ENCODE measurements at regions not wholly inside any gene's neighbourhood (a gene's known extent, or its start where the extent isn't known, plus 50 kb on each side); places are given as distances from the start of the nearest gene placed in this dataset.

DNA sequence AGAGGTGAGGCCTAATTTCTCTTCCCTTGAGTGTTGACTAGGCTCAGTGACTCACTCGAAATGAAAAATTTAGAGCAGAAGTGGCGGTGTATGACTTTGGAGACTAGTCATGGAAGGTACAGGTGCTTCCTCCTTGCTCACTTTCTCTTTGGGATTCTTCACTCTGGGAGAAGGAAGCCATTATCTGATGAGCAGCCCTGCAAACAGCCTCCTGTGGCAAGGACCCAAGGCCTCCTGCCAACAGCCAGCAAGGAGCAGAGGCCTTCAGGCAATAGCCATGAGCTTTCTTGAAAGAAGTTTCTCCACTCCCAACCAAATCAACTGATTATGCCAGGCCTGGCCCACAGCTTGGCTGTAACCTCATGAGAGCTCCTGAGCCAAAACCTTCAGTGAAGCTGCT, 369.6 kb upstream of the VWC2 start:
- no peak overlapping the region for H3K27ac ChIP-seq
- in situ Hi-C loops (cut with HindIII; ENCODE audit: low pct_ligation_motif_present, low sequenced_read_pairs), result no loop called here

DNA sequence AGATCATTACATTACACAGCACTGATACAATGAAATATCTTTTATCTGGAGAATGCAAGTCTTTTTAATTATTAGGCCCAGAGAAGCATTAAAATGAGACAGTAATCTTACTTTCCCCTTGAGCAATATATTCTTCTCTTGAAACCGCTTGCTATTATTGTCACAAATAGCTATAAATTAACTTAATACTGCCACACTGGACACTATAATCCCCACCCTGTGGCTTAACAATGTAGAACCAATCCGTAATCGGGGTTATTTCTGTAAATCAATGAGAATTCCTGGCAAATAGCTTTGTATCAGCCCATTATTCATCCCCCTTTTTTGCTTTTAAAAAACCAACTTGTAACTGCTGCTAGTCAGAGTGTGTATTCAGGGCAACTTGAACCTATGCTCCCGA, 366.2 kb upstream of the VWC2 start:
- TF ChIP-seq, protein P1, sequence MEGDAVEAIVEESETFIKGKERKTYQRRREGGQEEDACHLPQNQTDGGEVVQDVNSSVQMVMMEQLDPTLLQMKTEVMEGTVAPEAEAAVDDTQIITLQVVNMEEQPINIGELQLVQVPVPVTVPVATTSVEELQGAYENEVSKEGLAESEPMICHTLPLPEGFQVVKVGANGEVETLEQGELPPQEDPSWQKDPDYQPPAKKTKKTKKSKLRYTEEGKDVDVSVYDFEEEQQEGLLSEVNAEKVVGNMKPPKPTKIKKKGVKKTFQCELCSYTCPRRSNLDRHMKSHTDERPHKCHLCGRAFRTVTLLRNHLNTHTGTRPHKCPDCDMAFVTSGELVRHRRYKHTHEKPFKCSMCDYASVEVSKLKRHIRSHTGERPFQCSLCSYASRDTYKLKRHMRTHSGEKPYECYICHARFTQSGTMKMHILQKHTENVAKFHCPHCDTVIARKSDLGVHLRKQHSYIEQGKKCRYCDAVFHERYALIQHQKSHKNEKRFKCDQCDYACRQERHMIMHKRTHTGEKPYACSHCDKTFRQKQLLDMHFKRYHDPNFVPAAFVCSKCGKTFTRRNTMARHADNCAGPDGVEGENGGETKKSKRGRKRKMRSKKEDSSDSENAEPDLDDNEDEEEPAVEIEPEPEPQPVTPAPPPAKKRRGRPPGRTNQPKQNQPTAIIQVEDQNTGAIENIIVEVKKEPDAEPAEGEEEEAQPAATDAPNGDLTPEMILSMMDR (IDR thresholded peaks at IDR 0.05; ENCODE audit: low read depth, low read length, missing control alignments), result no peak
- no peak for DNase-seq
- Histone ChIP-seq H3K27ac (no peak overlapping the region), H3K4me3 (ENCODE audit: low read depth, low read length) (no peak overlapping the region), H3K27me3 (replicated peaks) (no peaks in the 10 kb centered on the region), H3K36me3 (replicated peaks) (no peaks in the 10 kb centered on the region)
- in situ Hi-C loops (cut with HindIII; ENCODE audit: low pct_ligation_motif_present, low sequenced_read_pairs), result no loop called here

More for the DNA sequence above, 369.6 kb upstream of the VWC2 start:
- H3K36me3 ChIP-seq (replicated peaks), result no peaks in the 10 kb centered on the region
- H3K27me3 ChIP-seq (replicated peaks), result no peaks in the 10 kb centered on the region
- TF ChIP-seq, protein P1 (IDR thresholded peaks at IDR 0.05; ENCODE audit: low read depth, low read length, missing control alignments), result no peak
- no peak overlapping the region for H3K4me3 ChIP-seq (ENCODE audit: low read depth, low read length)
- DNase-seq, result no peak

DNA sequence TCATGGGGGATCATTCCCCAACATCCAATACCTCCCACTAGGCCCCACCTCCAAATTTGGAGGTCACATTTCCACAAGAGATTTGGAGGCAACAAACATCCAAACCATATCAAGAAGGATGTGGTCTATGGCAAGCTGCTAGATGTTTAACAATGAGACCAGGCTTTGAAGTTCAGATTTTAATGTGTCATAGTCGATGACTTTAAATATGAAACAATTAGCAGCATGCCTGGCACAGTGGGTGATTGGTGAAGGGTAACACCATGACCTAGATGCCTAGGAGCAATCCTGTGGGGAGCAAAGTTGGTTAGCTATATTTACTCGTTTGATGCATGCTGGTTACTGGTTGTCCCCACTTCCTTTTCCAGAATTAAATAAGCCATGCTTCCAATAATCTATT, 356.4 kb upstream of the VWC2 start:
- in situ Hi-C loops (cut with HindIII; ENCODE audit: low pct_ligation_motif_present, low sequenced_read_pairs), result no loop called here

DNA sequence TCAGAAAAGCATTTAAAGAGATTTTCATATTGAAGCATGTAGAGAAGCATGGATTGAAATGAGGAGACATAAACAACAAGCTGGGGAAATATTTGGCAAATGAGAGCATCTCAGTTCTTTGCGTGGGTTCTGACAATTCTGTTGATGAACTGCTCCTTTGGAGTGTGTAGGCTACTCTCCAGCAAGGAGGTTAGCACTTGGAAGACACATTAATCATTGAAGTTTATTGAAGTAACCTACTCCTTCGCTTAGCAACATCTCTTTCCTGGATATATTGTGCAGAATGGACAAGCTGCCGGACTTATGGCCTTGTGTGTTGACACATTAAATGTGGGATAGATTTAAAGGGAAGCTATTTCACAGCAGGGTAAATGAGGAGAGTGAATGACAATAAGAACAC, 354.5 kb upstream of the VWC2 start:
- Histone ChIP-seq H3K27ac (no peak overlapping the region), H3K36me3 (replicated peaks) (no peaks in the 10 kb centered on the region), H3K4me3 (ENCODE audit: low read depth, low read length) (no peak overlapping the region), H3K27me3 (replicated peaks) (no peaks in the 10 kb centered on the region)
- DNase-seq, result no peak
- in situ Hi-C loops (cut with HindIII; ENCODE audit: low pct_ligation_motif_present, low sequenced_read_pairs), result no loop called here
- TF ChIP-seq, protein P1 (IDR thresholded peaks at IDR 0.05; ENCODE audit: low read depth, low read length, missing control alignments), result no peak

More for the DNA sequence above, 356.4 kb upstream of the VWC2 start:
- Histone ChIP-seq H3K27ac (no peak overlapping the region), H3K4me3 (ENCODE audit: low read depth, low read length) (no peak overlapping the region), H3K36me3 (replicated peaks) (no peaks in the 10 kb centered on the region), H3K27me3 (replicated peaks) (no peaks in the 10 kb centered on the region)
- TF ChIP-seq, protein P1 (IDR thresholded peaks at IDR 0.05; ENCODE audit: low read depth, low read length, missing control alignments), result no peak
- DNase-seq, result no peak

DNA sequence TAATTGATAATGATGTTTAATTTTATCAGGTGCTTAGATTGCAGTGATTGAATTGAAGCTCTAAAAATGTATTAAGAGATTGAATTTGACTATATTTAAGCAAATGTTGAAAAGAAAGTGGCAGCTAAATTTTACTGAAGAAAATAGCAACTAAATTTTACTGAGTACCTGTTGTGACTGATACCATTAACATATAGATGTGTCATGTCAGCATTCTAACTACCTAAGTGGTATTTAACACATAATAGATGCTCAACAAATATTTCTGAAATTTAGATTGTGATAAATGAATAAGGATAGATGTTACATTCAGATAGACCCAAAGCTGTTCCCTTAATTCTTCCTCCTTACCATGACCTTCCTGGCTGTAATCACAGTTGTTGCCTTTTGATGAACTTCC, 350.9 kb upstream of the VWC2 start:
- TF ChIP-seq, protein P1 (IDR thresholded peaks at IDR 0.05; ENCODE audit: low read depth, low read length, missing control alignments), result no peak
- in situ Hi-C loops (cut with HindIII; ENCODE audit: low pct_ligation_motif_present, low sequenced_read_pairs), result no loop called here

DNA sequence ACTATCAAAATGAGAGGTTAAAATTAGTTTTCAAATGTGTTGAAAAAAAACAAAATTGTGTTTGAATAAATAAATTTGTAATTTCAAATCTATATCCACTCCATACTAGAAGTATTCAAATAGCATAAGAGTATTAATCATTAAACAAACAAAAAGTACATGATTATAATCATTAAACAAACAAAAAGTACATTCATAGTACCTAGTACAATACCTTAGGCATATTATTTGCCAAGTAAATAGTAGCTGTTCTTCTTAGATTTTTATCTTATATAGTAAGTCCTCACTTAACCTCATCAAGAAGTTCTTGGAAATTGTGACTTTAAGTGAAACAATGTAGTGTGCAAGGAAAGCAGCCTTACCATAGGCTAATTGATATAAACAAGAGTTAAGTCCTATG, 349.3 kb upstream of the VWC2 start:
- TF ChIP-seq, protein P1 (IDR thresholded peaks at IDR 0.05; ENCODE audit: low read depth, low read length, missing control alignments), result no peak
- in situ Hi-C loops (cut with HindIII; ENCODE audit: low pct_ligation_motif_present, low sequenced_read_pairs), result no loop called here
- Histone ChIP-seq H3K27ac (no peak overlapping the region), H3K4me3 (ENCODE audit: low read depth, low read length) (no peak overlapping the region), H3K27me3 (replicated peaks) (no peaks in the 10 kb centered on the region), H3K36me3 (replicated peaks) (no peaks in the 10 kb centered on the region)
- DNase-seq, result no peak

More for the DNA sequence above, 350.9 kb upstream of the VWC2 start:
- no peaks in the 10 kb centered on the region for H3K36me3 ChIP-seq (replicated peaks)
- DNase-seq, result no peak
- no peaks in the 10 kb centered on the region for H3K27me3 ChIP-seq (replicated peaks)
- no peak overlapping the region for H3K27ac ChIP-seq
- H3K4me3 ChIP-seq (ENCODE audit: low read depth, low read length), result no peak overlapping the region

Data from brain microvascular endothelial cell (primary cell).